ENCODE measurements at regions not wholly inside any gene's neighbourhood (a gene's known extent, or its start where the extent isn't known, plus 50 kb on each side); places are given as distances from the start of the nearest gene placed in this dataset.

DNA sequence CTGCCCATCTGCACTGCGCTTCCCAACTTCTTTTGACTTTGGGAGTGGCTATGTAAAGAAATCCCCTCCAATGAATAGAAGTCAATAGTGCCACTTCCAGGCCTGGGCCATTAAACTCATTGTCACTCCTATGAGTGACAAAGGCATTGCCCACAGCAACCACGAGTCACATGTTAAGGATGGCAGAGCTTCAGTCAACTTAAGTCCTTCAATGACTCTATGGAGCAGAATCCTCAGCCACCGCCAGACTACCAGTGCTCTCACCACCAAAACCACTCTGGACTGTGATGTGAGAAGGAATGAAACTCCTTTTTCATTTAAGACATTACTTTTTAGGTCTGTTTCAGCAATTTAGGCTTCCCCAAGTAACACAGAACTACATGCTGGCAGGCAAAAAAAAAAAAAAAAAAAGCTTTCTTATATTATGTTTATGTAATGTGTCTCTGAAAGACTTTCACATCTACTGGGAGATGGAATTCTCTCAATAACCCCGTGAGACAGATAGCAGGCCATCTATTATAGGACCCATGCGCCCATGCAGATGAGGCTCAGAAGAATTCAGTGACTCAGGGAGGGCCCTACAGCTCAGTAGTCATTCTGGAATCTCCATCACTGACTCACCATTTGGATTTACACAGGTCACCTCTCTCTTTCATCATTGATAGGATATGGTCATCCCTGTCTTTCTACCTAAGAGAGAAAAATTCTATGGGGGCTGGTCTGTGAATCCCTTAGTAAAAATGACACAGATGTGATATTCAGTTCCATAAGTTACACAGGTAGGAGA lies 180.5 kb downstream of the CEMIP2 start:
- Mint-ChIP-seq H3K36me3 (ENCODE audit: low read depth) (no peaks in the 10 kb centered on the region), H3K27ac (no peak overlapping the region), H3K4me1 (peaks cover 4% of the 10 kb centered on the region), H3K27me3 (ENCODE audit: low read depth, poor library complexity) (peaks cover 2% of the 10 kb centered on the region), H3K4me3 (no peak overlapping the region), H3K9me3 (no peaks in the 10 kb centered on the region)
- no peak for DNase-seq
- TF ChIP-seq, protein P1, sequence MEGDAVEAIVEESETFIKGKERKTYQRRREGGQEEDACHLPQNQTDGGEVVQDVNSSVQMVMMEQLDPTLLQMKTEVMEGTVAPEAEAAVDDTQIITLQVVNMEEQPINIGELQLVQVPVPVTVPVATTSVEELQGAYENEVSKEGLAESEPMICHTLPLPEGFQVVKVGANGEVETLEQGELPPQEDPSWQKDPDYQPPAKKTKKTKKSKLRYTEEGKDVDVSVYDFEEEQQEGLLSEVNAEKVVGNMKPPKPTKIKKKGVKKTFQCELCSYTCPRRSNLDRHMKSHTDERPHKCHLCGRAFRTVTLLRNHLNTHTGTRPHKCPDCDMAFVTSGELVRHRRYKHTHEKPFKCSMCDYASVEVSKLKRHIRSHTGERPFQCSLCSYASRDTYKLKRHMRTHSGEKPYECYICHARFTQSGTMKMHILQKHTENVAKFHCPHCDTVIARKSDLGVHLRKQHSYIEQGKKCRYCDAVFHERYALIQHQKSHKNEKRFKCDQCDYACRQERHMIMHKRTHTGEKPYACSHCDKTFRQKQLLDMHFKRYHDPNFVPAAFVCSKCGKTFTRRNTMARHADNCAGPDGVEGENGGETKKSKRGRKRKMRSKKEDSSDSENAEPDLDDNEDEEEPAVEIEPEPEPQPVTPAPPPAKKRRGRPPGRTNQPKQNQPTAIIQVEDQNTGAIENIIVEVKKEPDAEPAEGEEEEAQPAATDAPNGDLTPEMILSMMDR (IDR thresholded peaks at IDR 0.05): no peak

DNA sequence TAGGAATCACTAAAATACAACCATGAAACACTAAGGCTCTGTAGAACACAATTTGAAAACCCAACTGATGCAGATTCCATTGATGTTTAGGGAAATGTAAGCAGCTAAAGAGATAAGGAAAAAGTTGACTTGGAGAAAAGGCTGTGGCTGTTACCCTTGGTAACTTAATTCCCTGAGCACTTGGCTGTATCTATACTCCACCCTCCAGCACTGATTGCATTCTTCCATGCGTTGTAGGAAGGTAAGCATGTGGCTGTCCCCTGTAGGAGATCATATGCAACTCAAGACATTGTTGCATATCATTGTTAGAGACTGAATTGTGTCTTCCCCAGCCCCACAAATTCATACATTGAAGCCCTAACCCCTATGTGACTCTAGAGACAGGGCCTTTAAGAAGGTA lies 184.5 kb downstream of the CEMIP2 start:
- DNase-seq: no peak
- Mint-ChIP-seq H3K4me3 (no peak overlapping the region), H3K9me3 (no peaks in the 10 kb centered on the region), H3K36me3 (ENCODE audit: low read depth) (no peaks in the 10 kb centered on the region), H3K27ac (no peak overlapping the region), H3K4me1 (peaks cover 8% of the 10 kb centered on the region), H3K27me3 (ENCODE audit: low read depth, poor library complexity) (peaks cover 2% of the 10 kb centered on the region)
- TF ChIP-seq, protein P1 (IDR thresholded peaks at IDR 0.05): no peak

DNA sequence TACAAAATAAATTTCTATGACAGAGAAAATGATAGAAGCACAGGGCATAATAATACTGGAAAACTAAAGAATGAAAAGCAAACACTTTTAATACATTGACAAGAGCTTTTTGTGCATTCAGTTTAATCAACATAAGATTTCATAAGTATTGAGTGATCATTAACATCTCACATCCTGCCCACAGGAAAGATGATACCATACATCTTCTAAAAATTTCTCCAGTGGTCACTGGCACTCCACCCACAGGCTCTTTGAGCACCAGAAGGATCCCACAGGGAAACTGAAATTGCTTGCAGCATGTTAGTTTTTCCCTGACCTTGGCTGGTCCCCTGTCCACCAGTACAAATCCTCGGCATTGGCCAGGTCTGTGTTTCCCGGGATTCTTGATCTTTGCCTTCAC lies 186.0 kb downstream of the CEMIP2 start:
- no peaks in the 10 kb centered on the region for H3K36me3 Mint-ChIP-seq (ENCODE audit: low read depth)
- TF ChIP-seq, protein P1 (IDR thresholded peaks at IDR 0.05): no peak
- H3K9me3 Mint-ChIP-seq: no peaks in the 10 kb centered on the region
- H3K4me3 Mint-ChIP-seq: no peak overlapping the region
- no peak overlapping the region for H3K27ac Mint-ChIP-seq
- DNase-seq: no peak
- peaks cover 2% of the 10 kb centered on the region for H3K27me3 Mint-ChIP-seq (ENCODE audit: low read depth, poor library complexity)
- peaks cover 8% of the 10 kb centered on the region for H3K4me1 Mint-ChIP-seq

DNA sequence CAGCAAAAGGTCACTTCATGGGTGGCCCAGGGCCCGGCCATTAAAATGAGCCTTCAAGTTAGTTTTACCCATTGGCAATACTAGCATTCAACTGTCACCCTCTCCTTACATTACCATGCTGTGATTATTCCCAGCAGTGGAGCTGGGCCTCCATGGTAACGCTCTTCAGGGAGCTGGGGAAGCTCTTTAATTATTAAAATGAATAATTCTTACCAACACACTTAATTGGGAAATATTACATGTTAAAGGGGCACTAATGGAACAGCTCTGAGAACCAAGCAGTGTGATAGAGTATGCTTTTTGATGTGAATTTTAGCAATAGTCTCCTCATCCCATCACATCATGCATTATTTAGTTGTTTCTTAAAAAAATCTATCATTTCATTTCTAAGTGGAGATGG lies 187.2 kb downstream of the CEMIP2 start:
- H3K36me3 Mint-ChIP-seq (ENCODE audit: low read depth): no peaks in the 10 kb centered on the region
- peaks cover 8% of the 10 kb centered on the region for H3K4me1 Mint-ChIP-seq
- H3K4me3 Mint-ChIP-seq: no peak overlapping the region
- no peak overlapping the region for H3K27ac Mint-ChIP-seq
- no peak for DNase-seq
- no peaks in the 10 kb centered on the region for H3K9me3 Mint-ChIP-seq
- TF ChIP-seq, protein P1 (IDR thresholded peaks at IDR 0.05): no peak
- H3K27me3 Mint-ChIP-seq (ENCODE audit: low read depth, poor library complexity): no peaks in the 10 kb centered on the region

DNA sequence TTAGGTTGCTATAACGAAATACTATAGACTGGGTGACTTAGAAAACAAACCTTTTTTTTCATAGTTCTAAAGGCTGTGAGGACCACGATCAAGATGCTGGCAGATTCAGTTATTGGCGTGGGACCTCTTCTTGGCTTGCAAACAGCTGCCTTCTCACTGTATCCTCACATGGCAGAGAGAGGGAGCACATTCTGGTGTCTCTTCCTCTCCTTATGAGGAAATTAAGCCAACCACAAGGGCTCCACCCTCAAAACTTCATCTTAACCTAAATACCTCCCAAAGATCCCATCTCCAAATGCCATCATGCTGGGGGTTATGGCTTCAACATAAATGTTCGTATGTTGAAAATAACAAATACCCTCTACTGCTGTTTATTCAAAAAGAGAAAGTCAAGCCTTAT lies 197.1 kb downstream of the CEMIP2 start:
- H3K27me3 Mint-ChIP-seq (ENCODE audit: low read depth, poor library complexity): no peaks in the 10 kb centered on the region

More for the DNA sequence above, 197.1 kb downstream of the CEMIP2 start:
- TF ChIP-seq, protein P1 (IDR thresholded peaks at IDR 0.05): no peak
- no peak overlapping the region for H3K27ac Mint-ChIP-seq
- H3K9me3 Mint-ChIP-seq: peaks cover 5% of the 10 kb centered on the region
- H3K36me3 Mint-ChIP-seq (ENCODE audit: low read depth): no peaks in the 10 kb centered on the region
- DNase-seq: no peak
- peaks cover under 1% of the 10 kb centered on the region for H3K4me1 Mint-ChIP-seq
- H3K4me3 Mint-ChIP-seq: no peak overlapping the region
